GM04503 (cell line): ENCODE measurements at regions not wholly inside any gene's neighbourhood (a gene's known extent, or its start where the extent isn't known, plus 50 kb on each side); places are given as distances from the start of the nearest gene placed in this dataset.

Experiments used
- DNase-seq: peaks from one replicate; pipeline ENCODE4 v3.0.0-alpha.2; 2012; ENCODE audit warnings: low read depth

DNA sequence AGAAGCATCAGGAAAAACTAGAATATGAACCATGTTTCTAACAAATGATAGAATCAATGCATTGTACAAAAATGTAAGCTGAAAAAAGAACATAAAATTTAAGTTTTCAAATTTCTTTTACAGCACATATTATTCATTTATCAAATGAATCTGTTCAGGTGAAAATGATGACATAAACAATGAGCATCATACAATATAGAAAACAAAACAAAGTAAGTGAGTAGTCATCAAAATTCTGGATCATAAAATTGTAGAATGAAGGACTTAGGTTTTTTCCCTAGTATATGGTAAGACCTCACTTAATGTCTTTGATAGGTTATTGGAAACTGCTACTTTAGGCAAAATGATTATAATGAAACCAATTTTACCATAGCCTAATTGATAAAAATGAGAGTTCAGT is 427.0 kb upstream of the KCNH7 start:
- DNase-seq, result no peak

DNA sequence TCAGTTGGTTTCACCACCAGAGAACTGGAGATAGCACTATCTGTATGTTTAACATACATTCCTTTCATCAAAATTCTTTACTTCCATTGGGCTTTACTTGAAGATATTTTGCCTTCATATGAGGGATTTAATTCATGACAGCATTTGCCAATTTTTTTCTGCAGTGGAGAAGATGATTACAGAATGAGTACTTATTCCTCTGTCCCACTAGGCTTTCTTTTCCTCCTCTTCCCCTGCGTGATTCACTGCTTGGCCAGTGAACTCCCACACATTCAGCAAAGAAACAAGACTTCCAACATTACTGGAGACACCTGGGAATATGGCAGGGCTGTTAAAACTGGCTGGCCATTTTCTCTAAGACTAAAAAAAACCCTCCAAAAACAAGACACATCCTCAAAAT is 425.8 kb upstream of the KCNH7 start:
- no peak for DNase-seq

DNA sequence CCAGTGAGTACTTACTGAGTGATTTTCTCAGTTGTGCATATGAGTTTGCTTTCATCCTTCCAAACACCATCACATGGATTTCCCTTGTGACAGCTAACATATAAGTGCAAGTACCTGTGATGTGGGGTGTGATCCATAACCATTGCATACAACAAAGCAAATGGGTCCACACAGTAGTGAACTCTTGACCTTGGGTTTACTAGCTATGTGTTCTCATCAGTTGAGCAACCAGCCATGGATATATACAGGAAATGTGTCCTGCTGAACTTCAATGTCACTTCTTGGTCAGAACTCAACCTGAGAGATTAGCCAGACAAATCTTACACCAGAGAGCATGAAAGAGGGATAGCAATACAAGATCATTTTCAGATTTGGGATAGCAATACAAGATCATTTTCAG is 420.9 kb upstream of the KCNH7 start:
- DNase-seq, result no peak

DNA sequence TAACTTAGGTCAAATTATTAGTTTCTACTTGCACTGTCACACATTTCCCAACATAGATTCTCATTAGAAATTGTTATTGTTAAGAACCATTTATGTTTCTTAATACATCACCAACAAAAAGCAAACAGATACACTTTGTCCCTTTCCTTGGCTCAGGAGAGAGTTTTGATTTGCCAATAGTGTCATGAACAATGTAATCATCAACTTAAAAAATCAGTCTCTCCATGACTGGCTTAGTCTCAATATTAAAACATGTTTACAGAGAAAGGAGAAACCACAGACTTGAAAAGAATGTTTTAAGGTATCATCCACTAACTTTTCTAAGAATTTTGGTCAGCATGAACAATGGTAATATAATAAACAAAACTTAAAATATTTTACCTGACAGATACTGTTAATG is 416.5 kb upstream of the KCNH7 start:
- DNase-seq, result no peak

- DNase-seq, result no peak
Observed at GRCh38 chr2:163253621-163254285, 415.2 kb upstream of the KCNH7 start.

- no peak for DNase-seq
Observed at GRCh38 chr2:163252199-163252598, 413.6 kb upstream of the KCNH7 start.

- no peak for DNase-seq
Observed at GRCh38 chr2:163248376-163249253, 410.0 kb upstream of the KCNH7 start.

DNA sequence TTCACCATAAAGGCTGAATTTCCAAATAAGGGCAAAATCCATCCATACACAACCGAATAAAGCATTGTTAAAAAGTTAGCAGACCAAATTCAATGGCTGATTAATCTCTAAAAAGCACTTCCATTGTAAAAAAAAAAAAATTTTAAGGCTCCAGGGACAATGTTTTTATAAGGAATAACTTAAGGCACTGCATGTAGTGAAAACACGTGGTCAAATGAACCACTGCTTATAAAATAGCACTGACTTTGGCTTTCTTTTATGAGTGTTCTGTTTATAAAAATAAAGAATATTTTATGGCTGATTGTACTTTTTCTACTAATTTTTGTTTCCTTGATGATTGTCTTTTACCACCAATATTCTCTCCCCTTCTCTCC is 409.3 kb upstream of the KCNH7 start:
- no peak for DNase-seq

DNA sequence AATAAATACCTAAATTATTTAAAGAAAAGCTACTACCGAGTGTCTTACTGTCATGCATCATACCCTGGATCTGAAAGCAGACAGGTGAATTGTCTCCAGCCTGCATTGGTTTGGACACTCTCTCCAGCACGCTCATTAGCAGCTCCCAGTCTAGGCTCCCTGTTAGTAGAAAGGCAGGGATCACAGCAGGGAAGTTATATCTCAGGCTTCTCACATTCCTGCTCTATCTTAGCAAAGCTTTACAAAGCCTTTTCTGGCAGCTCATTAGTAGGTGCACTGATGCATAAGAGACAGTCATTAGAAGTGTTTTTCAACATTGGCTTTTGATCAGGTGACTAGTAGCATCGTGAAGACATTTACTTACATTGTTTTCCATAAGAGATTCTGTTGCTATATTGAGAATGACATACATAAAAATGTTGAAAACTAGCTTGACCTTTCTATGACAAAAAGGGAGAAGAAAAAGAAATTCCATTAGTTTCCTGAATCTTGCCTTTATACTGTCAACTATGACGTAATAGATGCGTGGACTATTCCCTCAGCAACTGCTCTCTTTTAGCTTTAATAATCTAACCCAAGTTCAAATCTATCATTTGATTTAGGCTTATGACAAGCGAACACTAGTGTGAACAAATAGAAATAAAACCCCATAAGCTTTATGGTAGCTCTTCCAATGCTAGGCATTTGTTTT is 408.7 kb upstream of the KCNH7 start:
- DNase-seq, result no peak

- DNase-seq, result no peak
Observed at GRCh38 chr2:163246135-163246534, 407.6 kb upstream of the KCNH7 start.

DNA sequence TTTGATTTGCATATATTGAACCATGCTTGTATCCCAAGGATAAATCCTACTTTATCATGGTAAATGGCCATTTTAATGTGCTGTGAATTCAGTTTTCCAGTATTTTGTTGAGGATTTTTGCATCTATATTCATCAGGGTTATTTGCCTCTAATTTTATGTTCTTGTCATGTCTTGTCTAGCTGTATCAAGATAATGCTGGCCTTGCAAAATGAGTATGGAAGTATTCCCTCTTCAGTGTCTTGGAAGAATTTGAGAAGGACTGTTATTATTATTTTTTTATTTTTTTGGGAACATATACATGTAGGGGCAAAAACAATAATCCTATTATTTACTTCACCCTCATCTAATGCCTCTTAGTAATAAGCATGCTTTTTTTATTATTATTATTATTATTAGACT is 398.0 kb upstream of the KCNH7 start:
- DNase-seq, result no peak

DNA sequence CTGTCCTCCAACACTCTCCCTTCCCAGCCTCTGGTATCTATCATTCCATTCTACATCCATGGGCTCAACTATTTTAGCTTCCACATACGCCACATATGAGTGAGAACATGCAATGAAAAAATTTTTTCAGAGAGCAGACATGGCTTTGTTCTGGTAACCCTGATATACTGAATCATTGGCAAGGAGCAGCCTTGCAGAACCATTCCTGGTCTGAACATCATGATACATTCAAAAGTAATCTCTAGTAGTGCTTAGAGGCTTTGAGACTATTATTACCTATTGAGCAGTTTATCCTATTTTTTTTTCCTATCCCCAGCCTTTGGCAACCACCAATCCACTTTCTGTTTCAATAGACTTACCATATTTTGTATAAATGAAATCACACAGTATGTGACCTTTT is 393.1 kb upstream of the KCNH7 start:
- DNase-seq, result no peak

- no peak for DNase-seq
Observed at GRCh38 chr2:163213661-163214081, 375.1 kb upstream of the KCNH7 start.

DNA sequence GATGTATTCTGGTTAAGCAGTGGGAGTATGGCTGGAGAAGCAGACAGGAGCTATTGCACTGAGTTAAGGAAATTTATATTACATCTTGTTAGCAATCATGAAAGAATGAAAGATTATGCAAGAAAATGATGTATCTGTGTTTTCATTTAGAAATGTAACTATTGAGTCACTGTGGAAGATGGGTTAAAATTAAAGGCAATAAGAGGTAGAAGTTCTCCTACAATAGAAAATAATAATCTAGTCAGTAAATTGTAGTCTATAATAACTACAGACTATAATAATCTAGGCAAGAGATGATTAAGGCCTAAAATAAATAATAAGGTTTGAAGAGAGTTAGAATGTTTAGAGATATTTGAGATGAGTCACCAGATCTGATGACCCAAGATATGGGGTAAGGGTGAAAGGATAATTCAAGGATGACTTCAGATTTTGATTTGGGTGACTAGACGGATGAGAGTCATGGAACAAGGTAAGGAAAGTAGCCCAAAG is 371.9 kb upstream of the KCNH7 start:
- peak; percentile 28 for DNase-seq

DNA sequence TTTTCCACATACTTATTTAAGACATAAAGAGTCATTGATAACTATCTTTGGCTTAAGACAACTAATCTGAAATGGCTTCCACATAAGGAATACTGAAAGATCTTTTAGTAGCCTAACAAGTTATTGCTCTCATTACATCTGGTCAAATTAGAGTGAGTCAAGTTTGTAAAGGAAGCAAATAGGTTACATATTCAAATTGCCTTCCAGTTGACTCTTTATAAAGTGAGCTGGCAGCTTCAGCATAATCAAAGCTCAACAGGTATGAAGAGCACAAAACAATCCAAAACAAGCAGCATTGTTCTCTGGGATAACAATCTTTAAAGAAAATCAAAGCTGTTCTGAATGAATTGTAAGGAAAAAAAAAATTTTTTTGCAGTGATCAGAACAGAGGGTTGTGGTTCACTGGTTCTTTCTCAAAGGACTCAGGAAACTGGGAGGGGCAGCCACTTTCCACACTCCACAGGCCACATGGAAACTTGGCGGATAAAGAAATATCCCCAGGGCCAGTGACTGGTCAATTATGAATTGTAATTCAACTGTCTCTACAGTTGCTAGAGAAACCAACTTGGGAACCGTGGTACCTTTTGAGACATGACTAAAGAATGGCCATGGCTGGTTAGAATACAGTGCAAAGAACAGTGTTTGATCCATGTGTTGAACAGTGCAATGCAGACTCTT is 369.3 kb upstream of the KCNH7 start:
- DNase-seq, result no peak

GRCh38 chr2:163205589-163206254 is 367.2 kb upstream of the KCNH7 start:
- DNase-seq, result no peak

DNA sequence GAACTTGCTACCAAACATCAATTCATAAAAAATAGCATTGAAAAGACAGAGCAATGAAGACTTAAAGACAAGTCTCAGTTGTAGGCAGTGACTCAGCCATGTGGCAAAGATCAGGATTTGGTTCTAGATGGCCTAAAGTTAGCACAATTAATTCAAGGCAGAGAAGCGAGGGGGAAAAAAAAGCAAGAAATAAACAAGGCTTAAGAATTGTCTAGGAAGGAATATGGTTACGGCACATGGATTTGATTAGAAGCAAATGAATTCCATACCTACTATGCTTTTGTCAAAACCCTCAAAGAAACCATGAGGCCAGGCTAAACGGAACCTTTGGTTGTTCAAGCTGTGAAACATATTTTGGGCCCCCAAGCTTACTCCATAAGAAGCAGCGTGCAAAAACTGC is 362.2 kb upstream of the KCNH7 start:
- no peak for DNase-seq

DNA sequence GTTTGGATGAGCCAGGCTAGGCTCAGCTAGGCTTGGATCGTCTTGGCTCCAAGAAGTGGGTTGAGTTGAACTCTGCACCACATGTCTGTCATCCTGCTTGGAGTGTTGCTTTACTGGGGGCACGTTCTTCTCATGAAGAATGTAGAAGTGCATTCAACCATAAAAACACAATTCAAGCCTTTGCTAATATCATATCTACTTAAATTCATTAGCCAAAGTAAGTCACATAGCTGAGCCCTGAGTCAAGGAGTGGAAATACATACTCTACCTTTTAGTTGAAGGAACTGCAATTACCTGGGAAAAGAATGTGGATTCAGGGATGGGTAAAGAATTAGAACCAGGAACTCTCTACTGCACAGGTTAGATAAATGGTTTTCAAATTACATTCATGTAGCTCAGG is 360.4 kb upstream of the KCNH7 start:
- no peak for DNase-seq

GRCh38 chr2:163198007-163198406 is 359.4 kb upstream of the KCNH7 start:
- DNase-seq, result no peak

DNA sequence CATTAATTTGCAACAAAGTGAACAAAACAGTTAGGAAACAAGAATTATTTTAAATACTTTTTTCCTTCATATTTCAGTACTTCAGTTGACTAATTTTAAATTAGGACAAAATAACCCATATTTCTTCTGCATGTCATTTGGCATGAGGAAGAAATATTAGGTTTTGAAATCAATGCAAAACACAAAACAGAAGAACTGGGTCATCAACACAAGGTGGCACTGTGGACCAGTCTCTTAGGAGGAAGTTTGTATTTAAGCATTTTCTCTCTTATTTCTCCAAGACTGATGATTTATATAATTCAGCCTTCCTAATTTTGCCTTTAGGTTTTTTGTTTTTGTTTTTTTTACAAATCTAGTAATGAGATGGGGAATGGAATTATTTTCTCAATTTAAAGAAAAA is 352.8 kb upstream of the KCNH7 start:
- DNase-seq, result no peak

GRCh38 chr2:163187995-163188655 is 349.6 kb upstream of the KCNH7 start:
- no peak for DNase-seq
